HG03196 (cell line): ENCODE measurements at regions not wholly inside any gene's neighbourhood (a gene's known extent, or its start where the extent isn't known, plus 50 kb on each side); places are given as distances from the start of the nearest gene placed in this dataset.
"Not testable (repeated sequence)": the region's sequence is repeated elsewhere in the genome, so short reads cannot be mapped to it uniquely, and the experiment has no call there.

Experiments used
- ATAC-seq: cut with Tn5 transposase; IDR thresholded peaks from one replicate; pipeline ENCODE4 v1.9.1; 2021; ENCODE audit not compliant: unreplicated experiment

DNA sequence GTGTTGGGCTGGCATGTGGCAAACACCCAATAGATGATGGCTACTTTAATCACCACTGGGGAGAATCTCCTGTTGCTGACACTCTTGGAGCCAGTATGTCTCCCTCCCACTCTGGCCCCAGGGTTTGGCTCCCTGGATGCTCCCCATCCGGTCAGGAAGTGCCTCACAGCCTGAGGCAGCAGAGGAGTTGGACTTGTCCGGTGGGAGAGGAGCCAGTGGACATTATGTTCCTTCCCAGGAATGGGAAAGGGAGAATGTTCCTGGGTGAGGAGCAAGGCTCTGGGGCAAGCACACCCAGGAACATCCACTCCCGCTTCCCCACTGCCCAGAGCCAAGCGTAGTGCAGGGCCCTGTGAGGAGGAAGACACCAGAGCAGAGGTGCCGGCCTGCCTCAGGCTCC, 84.6 kb upstream of the NAV2 start:
- ATAC-seq, result no peak

DNA sequence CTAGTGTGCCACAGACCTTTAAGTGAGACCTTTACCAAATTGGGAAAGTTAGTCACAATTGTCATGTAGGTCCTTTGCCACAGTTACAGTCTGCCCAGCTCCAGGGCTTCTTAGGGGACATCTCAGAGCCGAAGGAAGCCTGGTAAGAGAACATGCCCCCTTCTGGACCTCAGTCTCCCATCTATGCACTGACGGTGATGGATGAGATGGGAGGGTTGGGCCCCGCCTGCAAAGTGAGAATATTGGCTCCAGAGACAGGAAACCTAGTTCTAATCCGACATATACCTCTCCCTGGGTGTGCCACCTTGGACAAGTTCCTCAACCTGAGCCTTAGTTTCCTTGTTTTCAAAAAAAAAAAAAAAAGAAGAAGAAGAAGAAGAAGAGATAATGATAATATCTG, 85.1 kb upstream of the NAV2 start:
- ATAC-seq, result no peak

DNA sequence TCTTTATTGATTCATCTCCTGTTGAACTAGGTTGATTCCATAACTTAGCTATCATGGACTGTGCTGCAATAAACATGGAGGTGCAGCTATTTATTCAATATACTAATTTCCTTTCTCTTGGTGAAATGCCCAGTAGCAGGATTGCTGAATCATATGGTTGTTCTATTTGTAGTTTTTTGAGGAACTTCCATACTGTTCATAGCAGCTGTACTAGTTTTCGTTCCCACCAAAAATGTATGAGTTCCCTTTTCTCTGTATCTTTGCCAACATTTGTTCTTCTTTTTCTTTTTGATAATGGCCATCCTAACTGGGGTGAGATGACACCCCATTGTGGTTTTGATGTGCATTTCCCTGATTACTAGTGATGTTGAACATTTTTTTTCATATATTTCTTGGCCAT, 87.2 kb upstream of the NAV2 start:
- no peak for ATAC-seq

DNA sequence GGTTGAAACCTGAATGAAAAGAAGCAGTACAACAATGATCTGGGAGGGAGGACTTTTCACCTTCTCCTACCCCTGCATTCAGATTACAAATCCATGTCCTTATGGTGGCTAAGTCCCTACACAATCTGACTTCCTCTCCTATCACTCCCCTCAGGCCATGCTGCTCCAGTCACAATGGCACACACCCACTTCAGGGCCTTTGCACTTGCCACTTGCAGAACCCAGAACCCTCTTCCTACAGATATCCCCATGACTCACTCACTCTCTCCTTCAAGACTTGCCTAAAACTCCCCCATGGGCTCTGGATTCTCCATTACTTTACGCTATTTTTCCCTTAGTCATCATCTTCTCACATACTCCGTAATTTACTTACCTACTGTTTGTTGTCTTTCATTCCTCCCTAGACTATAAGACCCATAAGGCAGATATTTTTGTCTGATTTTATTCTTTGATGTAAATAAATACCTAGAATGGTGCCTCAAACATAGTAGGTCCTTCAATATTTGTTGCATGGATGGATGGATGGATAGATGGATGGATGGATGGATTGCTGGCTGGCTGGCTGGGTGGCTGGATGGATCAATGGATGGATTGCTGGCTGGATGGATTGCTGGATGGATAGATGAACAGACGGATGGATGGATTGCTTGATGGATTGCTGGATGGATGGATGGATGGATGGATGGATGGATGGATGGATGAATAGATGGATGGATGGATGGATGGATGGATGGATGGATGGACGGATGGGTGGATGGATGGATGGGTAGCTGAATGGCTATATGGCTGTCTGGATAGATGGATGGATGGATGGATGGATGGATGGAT, 94.7 kb upstream of the NAV2 start:
- ATAC-seq, result no peak

DNA sequence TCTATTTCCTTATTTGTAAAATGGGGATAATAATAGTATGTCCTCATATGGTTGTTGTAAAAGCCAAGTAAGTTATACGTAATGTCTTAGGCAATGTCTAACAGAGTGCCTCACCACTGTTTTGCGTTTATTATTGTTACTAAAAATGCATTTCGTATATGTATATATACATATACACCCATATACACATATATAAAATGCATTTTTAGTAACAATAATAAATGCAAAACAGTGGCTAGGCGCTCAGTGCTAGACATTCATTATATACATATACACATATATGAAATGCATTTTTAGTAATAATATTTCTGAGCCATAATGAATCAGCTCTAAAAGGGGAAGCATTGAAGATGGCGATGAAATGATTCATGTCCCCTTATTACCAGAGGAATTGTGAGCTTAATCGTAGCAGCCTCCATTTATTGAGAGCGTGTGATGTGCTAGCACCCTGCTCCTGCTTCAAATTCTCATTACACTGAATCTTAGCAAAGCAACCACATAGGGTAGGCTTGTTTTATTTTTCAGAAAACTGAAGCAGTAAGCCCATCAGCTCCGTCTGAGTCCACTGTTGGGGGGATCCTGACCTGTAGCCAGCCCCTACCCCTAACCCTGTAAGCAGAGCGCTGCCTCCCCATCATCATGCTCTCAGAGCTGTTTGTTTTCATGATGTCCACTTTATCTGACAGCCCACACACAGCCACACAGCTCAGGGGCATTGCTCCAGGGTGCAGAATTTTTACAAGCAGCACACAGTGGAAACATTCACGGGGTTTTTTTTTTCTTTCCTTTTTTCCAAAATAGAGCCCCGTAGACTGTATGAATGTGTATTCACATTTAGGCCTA, 97.1 kb upstream of the NAV2 start:
- ATAC-seq, result no peak

DNA sequence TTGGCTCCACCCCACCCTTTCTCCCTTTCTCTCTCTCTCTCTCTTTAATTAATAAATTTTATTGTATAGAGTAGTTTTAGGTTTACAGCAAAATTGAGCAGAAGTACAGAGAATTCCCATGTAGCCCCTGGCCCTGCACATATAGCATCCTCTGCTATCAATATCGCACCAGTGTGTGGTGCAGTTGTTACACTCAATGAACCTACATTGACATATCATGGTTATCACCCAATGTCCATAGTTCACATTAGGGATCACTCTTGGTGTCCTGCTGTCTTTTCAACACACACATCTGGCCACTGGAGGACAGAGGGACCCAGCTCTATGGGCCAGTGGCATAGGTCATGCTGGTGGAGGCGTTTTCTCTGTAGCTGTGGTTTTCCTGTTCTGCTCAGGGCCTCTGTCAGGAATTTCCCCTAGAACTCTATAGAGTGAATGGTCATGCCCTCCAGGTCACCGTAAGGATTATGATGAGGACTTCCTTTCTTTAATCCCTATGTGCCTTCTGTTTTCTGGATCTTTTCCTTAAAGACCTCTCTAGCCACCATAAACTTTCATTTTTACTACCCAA, 98.2 kb upstream of the NAV2 start:
- no peak for ATAC-seq

DNA sequence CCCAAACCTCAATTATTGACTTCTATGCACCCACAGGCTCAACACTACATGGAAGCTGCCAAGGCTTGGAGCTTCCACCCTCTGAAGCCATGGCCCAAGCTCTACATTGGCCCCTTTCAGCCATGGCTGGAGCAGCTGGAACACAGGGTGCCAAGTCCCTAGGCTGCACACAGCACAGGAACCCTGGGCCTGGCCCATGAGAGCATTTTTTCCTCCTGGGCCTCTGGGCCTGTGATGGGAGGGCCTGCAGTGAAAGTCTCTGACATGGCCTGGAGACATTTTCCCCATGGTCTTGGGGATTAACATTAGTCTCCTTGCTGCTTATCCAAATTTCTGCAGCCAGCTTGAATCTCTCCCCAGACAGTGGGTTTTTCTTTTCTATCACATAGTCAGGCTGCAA, 100.6 kb upstream of the NAV2 start:
- not testable (repeated sequence) for ATAC-seq

DNA sequence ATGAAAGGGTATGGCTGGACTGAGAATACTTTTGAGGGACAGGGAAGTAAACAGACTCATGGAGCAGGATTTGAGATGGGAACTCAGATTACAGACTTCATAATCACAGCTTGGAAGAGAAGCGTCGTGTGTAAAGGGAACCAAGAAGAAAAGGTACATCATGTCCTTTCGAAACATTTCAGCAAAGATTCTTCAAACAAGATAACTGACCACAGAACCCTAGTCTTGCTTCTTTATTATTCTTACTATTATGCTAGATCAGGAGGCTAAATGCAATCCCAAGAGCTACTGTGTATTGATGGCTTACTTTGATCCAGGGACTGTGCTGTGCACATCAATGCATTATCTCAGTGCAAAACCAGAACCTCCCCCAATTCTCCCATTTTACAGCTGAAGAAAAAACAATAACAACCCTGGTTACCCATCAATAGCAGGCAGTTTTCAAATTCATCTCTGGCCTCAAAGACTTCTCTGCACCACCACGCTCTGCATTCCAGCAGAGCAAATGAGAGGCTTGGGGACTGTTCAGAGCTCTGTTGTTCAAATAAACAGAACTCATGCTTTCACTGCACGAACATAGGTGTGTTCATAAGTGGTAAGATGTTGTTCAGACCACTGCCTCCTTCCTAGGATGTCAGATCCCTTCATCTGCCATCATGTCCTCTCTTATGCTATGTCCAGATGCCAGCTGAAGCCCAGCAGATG, 104.8 kb upstream of the NAV2 start:
- no peak for ATAC-seq

DNA sequence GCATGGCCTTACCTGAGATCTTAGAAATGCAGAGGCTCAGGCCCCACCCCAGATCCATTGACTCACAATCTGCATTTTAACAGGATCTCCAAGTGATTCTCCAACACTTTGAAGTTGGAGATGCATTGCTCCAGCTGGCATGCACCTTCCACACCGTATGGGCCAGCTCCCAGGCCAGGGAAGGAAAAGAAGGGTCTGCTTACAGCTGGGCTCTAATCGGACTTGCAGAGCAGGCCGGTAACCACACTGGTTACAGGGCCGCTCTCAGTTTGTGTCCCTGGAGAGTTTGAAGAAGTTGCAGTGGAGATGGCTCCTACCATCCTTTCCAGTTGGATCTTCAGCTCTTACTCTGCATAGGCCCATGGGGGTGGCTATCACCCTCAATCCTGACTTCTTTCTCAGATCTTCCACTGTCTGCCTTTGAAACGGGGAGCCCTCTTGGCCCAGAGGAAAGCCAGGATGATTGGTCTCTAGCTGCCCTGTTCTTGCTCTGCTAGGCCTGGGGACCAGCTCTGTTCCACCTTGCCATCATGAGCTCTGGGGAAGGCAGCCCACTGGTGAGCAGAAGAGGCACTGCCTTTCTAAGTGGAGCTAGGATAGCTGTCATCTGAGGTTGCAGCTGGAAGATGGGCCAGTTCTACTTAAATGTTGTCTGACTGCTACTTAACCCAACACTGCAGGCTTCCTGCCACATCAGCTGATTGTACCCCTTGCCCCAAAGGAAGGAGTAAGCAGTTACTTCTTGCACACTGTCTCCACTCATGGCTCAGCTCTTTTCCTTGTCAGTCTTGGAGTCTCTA, 105.6 kb upstream of the NAV2 start:
- no peak for ATAC-seq

DNA sequence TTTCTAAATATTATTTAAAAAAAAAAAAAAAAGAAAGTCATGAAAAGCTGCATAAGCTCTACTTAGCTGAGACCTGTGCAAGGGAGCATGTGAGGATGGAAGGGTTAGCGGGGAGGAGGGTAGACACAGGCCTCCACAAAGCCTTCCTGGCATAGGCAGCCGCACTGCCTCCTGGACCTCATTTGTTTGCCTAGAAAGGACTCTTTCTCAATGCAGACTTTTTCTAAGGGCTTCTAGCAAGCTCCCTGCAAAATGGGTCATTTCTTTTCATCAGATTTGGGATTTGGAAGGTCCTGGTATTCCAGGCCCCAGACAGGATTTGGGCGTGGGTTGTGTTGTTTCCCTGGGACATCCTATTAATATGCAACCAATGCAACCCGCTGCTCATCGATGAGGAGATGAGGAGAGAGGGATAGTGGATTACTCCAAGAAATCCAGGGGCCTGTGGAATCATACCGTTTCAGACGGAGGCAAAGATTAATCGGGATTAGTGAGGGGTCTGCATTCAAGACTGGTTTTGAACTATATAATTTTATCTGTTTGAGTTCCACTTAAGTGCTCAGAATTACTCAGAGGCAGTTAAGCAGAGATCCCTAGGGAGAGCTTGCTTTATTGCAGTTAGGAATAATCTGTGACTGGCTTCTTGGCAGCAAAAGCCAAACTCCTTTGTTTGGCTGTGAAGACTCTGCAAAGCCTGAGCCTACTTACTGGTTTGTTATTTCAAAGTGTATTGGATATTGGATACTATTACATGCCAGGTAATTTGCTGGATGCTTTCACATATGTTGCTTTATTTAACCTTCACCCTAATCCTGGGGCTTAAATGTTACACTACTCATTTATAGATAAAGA, 106.9 kb upstream of the NAV2 start:
- no peak for ATAC-seq

DNA sequence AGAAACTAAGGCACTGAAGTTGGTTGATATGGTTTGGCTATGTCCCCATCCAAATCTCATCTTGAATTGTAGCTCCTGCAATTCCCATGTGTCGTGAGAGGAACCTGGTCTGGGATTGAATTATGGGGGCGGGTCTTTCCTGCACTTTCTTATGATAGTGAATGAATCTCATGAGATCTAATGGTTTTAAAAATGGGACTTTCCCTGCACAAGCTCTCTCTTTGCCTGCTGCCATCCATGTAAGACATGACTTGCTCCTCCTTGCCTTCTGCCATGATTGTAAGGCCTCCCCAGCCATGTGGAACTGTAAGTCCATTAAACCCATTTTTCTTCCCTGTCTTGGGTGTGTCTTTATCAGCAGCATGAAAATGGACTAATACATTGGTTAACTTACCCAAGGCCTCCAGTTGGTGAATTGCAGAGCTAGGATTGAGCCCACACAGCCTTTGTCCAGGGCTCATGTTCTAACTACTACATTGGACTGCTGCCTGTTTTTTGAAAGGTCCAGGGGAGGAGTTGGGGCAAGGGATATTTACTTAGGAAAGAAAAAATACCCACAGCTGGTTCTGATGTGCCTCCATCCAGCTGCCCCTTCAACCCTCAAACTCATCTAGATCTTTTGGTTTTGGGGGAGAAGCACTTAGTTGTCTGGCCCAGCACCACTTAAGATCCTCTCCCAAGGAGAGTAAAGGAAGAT, 107.8 kb upstream of the NAV2 start:
- no peak for ATAC-seq

DNA sequence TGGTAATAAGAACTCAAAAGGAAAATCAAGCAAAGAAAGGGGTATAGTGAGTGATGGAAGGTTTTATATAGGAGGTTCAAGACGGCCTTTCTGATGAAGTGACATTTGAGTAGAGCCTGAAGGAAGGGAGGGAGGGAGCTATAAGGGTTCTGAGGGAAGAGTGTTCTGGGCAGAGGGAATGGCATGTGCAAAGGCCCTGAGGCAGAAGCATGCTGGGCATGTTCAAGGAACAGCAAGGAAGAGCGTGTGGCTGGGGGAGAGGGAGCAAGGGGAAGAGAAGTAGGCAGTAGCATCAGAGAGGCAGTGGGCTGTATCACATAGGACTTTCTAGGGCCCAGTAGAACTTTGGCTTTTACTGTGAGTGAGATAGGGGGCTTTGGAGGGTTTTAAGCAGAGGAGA, 108.9 kb upstream of the NAV2 start:
- ATAC-seq, result no peak

DNA sequence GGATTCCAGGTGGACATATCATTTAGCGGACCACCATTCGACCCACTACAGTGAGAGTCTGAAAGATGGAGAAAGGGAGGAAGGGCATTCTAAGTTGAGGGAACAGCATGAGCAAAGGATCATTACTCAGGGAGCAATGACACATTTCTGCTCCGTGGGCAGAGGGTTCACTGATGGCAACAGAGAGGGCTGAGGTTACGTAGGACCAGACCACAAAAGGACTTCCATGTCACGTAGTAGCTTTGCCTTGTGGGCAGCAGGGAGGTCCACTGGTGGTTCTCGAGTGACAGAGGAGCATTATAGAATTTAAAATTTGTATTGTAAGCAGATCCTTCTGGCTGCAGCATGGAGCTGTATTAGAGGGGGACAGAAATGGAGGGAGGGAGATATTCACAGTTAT, 109.7 kb upstream of the NAV2 start:
- no peak for ATAC-seq

DNA sequence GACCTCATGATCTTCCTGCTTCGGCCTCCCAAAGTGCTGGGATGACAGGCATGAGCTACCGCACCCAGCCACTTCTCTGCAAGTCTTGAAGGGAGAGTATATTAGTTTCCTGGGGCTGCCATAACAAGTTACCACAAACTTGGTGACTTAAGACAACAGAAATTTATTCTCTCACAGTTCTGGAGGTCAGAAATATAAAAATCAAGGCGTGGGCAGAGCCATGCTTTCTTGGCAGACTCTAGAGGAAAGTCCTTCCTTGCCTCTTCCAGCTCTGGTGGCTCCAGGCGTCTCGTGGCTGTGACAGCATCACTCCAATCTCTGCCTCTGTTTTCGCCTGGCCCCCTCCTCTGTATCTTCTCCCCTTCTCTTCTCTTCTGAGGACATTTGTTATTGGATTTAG, 110.2 kb upstream of the NAV2 start:
- ATAC-seq, result no peak

DNA sequence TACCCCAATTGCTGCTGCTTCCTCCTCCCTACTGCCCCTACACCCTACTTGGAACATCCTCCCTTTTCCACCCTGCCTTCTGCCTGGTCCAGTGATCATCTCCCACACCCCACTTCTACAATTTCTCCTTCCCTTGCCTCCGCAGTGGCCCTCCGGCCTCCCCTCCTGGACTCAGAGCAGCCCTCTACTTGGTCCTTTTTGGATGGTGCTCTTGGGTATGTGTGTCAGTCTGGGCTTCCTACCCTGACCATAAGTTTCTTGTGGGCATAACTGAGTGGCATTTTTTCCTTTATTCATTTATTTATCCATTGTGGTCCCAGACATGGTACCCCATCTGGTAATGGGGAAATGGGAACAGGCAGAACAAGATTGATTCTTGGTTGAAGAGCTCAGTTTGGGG, 111.4 kb upstream of the NAV2 start:
- no peak for ATAC-seq

DNA sequence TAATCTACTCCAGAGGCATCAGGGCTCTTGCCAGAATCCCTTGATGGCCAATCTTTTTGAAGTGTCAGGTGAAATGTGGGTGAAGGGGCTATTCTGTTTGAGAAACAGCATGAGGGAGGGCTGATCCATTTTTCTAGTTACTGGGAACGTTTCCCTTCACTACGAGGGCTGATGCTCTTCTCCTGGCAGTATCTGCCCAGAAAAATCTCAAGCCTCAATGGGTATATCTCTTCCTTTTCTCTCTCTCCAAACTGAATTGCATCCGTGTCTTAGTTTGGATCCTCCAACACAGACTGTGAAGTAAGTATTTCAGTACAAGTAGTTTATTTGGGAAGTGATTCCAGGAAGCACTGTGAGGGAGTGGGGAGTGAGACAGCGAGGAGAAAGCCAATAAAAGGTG, 113.0 kb upstream of the NAV2 start:
- ATAC-seq, result no peak

DNA sequence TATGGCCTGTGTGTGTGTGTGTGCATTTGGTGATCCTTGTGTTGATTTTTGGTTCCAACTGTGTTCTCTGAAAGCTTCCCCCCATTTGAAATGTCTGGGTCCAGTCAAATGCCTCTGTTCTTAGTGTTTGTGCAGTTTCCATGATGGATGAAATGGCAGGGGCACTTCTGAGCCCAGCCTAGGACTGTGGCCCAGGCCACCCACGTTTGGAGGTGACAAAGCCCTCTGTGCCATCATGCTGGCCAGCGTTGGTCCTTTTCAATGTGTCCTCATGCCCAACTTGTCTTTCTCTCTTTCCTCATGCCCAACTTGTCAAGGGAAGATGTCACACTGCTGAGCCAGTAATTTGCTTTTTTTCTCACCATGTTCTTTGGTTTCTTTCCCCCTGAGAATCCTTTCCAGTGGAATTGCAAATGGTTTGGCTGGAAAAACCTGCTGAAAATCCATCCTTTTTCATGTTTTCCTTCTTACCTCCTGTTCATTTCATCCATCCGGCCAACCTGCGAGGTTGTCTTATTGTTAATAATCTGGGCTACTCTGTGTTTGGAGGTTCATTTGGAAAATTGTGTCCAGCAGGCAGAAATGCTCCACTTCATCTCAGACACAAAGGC, 113.7 kb upstream of the NAV2 start:
- no peak for ATAC-seq

DNA sequence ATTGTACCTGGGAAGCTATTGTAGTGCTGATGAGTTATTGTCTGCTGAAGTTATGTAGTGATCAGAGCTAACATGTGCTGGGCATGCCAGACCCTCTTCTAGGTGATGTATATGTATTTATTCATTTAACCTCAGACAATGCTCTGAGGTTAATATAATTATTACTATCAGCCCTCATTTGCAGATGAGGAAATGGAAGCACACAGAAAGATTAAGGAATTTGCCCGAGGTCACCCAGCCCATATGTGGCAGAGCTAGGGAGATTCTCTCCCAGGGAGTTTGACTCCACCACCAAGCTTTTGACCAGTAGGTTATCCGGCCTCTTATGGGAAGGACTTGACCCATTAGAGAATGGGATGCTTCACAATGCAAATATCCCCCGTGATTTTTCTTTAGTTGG, 114.2 kb upstream of the NAV2 start:
- no peak for ATAC-seq

DNA sequence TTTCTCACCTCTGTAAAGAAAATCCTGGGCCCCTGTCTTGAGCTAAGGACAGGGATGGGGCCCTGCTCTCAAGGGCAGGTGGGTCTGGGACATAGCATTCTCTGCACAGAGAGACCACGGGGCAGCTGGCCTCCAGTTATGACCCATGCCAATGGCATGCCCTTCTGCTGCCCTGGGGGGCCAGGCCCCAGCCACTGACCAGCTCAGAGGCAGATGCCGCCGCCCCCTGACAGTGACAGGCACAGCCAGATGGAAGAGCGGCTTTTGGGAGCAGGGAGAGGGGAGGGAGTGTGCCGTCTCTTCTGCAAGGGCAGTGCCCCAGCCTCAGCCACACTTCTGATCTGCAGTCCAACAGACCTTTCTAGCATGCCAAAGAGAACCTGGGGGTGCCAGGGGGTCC, 114.8 kb upstream of the NAV2 start:
- ATAC-seq, result no peak
